HAP-1 (cell line): ENCODE measurements at regions not wholly inside any gene's neighbourhood (a gene's known extent, or its start where the extent isn't known, plus 50 kb on each side); places are given as distances from the start of the nearest gene placed in this dataset.
"Not testable (repeated sequence)": the region's sequence is repeated elsewhere in the genome, so short reads cannot be mapped to it uniquely, and the experiment has no call there.

ENCODE experiments used
- DNase-seq, 2 experiments: peaks; one replicate each; pipeline ENCODE4 v3.0.0-alpha.2; 2016 to 2020; ENCODE audit warnings: low spot score in 2 of 2
- H3K27me3 ChIP-seq: fragments of 250-450 bp; sonication (Bioruptor Pico); 2 replicates; pipeline ENCODE4 v1.5.1; 2020; ENCODE audit warnings: low read depth, mild to moderate bottlenecking, moderate library complexity
- H3K36me3 ChIP-seq: fragments of 250-450 bp; sonication (Bioruptor Pico); replicated peaks from 2 replicates; pipeline ENCODE4 v1.5.1; 2020; ENCODE audit warnings: mild to moderate bottlenecking
- H3K4me1 ChIP-seq: fragments of 250-450 bp; sonication (Bioruptor Pico); 2 replicates; pipeline ENCODE4 v1.5.1; 2020; ENCODE audit warnings: mild to moderate bottlenecking
- H3K4me3 ChIP-seq: fragments of 250-450 bp; sonication (Bioruptor Pico); 2 replicates; pipeline ENCODE4 v1.5.1; 2020; ENCODE audit warnings: mild to moderate bottlenecking, moderate library complexity
- H3K9me3 ChIP-seq: fragments of 250-450 bp; sonication (Bioruptor Pico); 2 replicates; pipeline ENCODE4 v1.5.1; 2020; ENCODE audit warnings: mild to moderate bottlenecking, moderate library complexity
- in situ Hi-C: fragments of 300-500 bp; cut with MboI; formaldehyde crosslinking; loops from 3 replicates; pipeline ENCODE4 v1.14.3; 2020; ENCODE audit warnings: low sequenced_read_pairs, inconsistent platforms, mixed read lengths

DNA sequence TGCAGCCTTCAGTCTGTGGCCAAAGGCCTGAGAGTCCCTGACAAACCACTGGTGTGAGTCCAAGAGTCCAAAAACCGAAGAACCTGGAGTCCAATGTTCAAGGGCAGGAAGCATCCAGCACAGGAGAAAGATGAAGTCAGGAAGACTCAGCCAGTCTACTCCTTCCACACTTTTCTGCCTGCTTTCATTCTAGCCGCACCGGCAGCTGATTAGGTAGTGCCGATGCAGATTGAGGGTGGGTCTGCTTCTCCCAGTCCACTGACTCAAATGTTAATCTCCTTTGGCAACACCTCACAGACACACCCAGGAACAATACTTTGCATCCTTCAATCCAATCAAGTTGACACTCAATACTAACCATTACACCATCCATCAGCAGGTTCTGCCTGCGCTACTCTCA is 65.2 kb upstream of the WASF3 start:
- not testable (repeated sequence) for H3K9me3 ChIP-seq, H3K4me3 ChIP-seq, H3K4me1 ChIP-seq, DNase-seq, H3K27me3 ChIP-seq, H3K36me3 ChIP-seq
- in situ Hi-C loops = loop anchor here (10.0 kb wide), 1 partner anchor 308 kb away; no protein-coding TSS in a partner anchor

- Histone ChIP-seq H3K27me3 (no peaks in the 10 kb centered on the region), H3K9me3 (no peaks in the 10 kb centered on the region), H3K4me1 (no peaks in the 10 kb centered on the region), H3K36me3 (no peaks in the 10 kb centered on the region), H3K4me3 (no peak overlapping the region)
- DNase-seq = no peak
- in situ Hi-C loops = loop anchor here (10.0 kb wide), 1 partner anchor 310 kb away; no protein-coding TSS in a partner anchor
Measured at GRCh38 chr13:26494571-26495195, 62.8 kb upstream of the WASF3 start.

DNA sequence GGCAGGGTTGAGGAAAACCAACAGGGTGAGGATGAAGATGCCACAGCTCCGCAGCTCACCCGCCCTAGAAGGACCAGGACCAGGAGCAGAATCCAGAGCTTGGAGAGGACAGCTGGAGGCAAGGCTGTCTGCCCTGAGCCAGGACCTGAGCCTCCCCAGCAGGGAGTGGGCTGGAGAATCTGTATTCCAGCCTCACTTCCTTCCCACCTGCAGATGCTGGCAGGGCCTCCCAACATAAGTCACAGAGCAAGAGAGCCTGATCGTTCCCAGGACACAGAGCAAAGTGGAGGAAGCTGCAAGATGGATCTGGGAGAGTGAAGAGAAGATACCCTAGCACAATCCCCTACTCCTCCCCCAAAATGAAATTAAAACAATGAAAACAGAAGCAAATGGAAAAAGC is 61.7 kb upstream of the WASF3 start:
- H3K9me3 ChIP-seq = no peaks in the 10 kb centered on the region
- no peaks in the 10 kb centered on the region for H3K36me3 ChIP-seq
- no peaks in the 10 kb centered on the region for H3K27me3 ChIP-seq
- no peak overlapping the region for H3K4me3 ChIP-seq
- in situ Hi-C loops = loop anchor here (10.0 kb wide), 1 partner anchor 311 kb away; no protein-coding TSS in a partner anchor
- no peak for DNase-seq
- H3K4me1 ChIP-seq = no peaks in the 10 kb centered on the region

- in situ Hi-C loops = loop anchor here (10.0 kb wide), 1 partner anchor 313 kb away; no protein-coding TSS in a partner anchor
- Histone ChIP-seq H3K36me3 (no peaks in the 10 kb centered on the region), H3K27me3 (no peaks in the 10 kb centered on the region), H3K4me1 (no peaks in the 10 kb centered on the region), H3K4me3 (no peak overlapping the region), H3K9me3 (no peaks in the 10 kb centered on the region)
- DNase-seq = no peak
Measured at GRCh38 chr13:26497968-26498511, 59.4 kb upstream of the WASF3 start.

GRCh38 chr13:26498656-26499601 is 58.6 kb upstream of the WASF3 start:
- DNase-seq = no peak
- Histone ChIP-seq H3K27me3 (no peaks in the 10 kb centered on the region), H3K36me3 (no peaks in the 10 kb centered on the region), H3K9me3 (no peaks in the 10 kb centered on the region), H3K4me3 (no peak overlapping the region), H3K4me1 (no peaks in the 10 kb centered on the region)
- in situ Hi-C loops = loop anchor here (10.0 kb wide), 1 partner anchor 314 kb away; no protein-coding TSS in a partner anchor

- Histone ChIP-seq H3K4me1 (no peaks in the 10 kb centered on the region), H3K4me3 (no peak overlapping the region), H3K9me3 (no peaks in the 10 kb centered on the region), H3K27me3 (no peaks in the 10 kb centered on the region), H3K36me3 (no peaks in the 10 kb centered on the region)
- no peak for DNase-seq
- in situ Hi-C loops = no loop called here
Measured at GRCh38 chr13:26500618-26501320, 56.7 kb upstream of the WASF3 start.

- H3K4me1 ChIP-seq = no peaks in the 10 kb centered on the region
- in situ Hi-C loops = no loop called here
- H3K27me3 ChIP-seq = no peaks in the 10 kb centered on the region
- no peaks in the 10 kb centered on the region for H3K9me3 ChIP-seq
- H3K4me3 ChIP-seq = no peak overlapping the region
- no peaks in the 10 kb centered on the region for H3K36me3 ChIP-seq
- no peak for DNase-seq
Measured at GRCh38 chr13:26501641-26502040, 55.8 kb upstream of the WASF3 start.

GRCh38 chr13:26502826-26503225 is 54.7 kb upstream of the WASF3 start:
- Histone ChIP-seq H3K9me3 (no peaks in the 10 kb centered on the region), H3K27me3 (no peaks in the 10 kb centered on the region), H3K4me3 (no peak overlapping the region), H3K36me3 (no peaks in the 10 kb centered on the region), H3K4me1 (no peaks in the 10 kb centered on the region)
- in situ Hi-C loops = no loop called here
- no peak for DNase-seq

- Histone ChIP-seq H3K27me3 (no peaks in the 10 kb centered on the region), H3K4me3 (no peak overlapping the region), H3K9me3 (peaks cover 2% of the 10 kb centered on the region; the same call in 1 of the 2 replicates), H3K4me1 (no peaks in the 10 kb centered on the region), H3K36me3 (no peaks in the 10 kb centered on the region)
- in situ Hi-C loops = no loop called here
- DNase-seq = no peak
Measured at GRCh38 chr13:26503826-26504594, 53.5 kb upstream of the WASF3 start.
